OCI-LY7 (cell line): ENCODE measurements at regions not wholly inside any gene's neighbourhood (a gene's known extent, or its start where the extent isn't known, plus 50 kb on each side); places are given as distances from the start of the nearest gene placed in this dataset.

Source experiments
- EZH2phosphoT487 ChIP-seq: fragments of 200-600 bp; sonication (generic); IDR thresholded peaks from 2 replicates; pipeline ENCODE4 v1.6.1; 2018; ENCODE audit warnings: low read depth, borderline replicate concordance, mild to moderate bottlenecking, mixed run types, antibody characterized with exemption, low read length, moderate library complexity, mixed read lengths
- TF ChIP-seq, protein P1 (sequence below): fragments of 200-600 bp; sonication (generic); conservative IDR thresholded peaks from 2 replicates; pipeline ENCODE4 v1.5.1; 2014; ENCODE audit warnings: mild to moderate bottlenecking, antibody characterized with exemption, low read length, moderate library complexity, mixed read lengths

DNA sequence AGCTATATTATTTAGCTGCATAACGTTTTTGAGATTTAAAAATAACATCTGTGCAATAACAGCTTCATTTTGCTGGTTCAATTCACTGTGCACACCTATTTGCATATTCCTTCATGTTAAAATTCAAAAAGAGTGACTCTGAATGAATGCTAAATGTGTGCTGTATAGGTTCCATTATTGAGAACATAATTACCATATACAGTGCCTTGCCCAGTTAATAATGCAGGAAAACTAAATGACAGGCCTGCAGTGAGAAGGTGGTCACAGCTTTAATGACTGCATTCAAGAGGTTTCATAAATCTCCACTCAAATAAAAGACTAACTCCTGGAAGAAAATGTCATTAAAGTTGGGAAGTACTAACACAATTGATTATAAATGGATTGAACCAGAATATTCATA lies 1183.2 kb upstream of the ADGRL3 start:
- TF ChIP-seq, protein P1, sequence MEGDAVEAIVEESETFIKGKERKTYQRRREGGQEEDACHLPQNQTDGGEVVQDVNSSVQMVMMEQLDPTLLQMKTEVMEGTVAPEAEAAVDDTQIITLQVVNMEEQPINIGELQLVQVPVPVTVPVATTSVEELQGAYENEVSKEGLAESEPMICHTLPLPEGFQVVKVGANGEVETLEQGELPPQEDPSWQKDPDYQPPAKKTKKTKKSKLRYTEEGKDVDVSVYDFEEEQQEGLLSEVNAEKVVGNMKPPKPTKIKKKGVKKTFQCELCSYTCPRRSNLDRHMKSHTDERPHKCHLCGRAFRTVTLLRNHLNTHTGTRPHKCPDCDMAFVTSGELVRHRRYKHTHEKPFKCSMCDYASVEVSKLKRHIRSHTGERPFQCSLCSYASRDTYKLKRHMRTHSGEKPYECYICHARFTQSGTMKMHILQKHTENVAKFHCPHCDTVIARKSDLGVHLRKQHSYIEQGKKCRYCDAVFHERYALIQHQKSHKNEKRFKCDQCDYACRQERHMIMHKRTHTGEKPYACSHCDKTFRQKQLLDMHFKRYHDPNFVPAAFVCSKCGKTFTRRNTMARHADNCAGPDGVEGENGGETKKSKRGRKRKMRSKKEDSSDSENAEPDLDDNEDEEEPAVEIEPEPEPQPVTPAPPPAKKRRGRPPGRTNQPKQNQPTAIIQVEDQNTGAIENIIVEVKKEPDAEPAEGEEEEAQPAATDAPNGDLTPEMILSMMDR: no peak
- no peak for TF ChIP-seq EZH2phosphoT487
